Endothelial cell of umbilical vein (primary cell): ENCODE measurements at regions not wholly inside any gene's neighbourhood (a gene's known extent, or its start where the extent isn't known, plus 50 kb on each side); places are given as distances from the start of the nearest gene placed in this dataset.

ENCODE experiments used
- BruUV-seq: library from RNA; stranded (reverse); fragments of 400-500 nt; replicated peaks from 2 replicates; lab custom pipeline; 2021; lab: Mats Ljungman, UMichigan
- CTCF ChIA-PET: fragments of 300-600, 350-600 bp; sonication (Branson Sonifier 250); formaldehyde crosslinking; loops from one replicate; lab custom pipeline; 2021; ENCODE audit warnings: antibody characterized with exemption, inconsistent platforms; lab: Charles Lee
- POLR2A ChIA-PET: fragments of 300-600, 350-600 bp; sonication (Branson Sonifier 250); formaldehyde crosslinking; loops from one replicate; lab custom pipeline; 2021; ENCODE audit warnings: antibody characterized with exemption, inconsistent platforms; lab: Charles Lee
- DNase-seq: peaks from one replicate; pipeline ENCODE4 v3.0.0-alpha.2; 2011; ENCODE audit warnings: low read depth, low spot score
- FAIRE-seq: peaks from 2 replicates; lab custom pipeline; 2011; peaks lifted over from hg19 to GRCh38; lab: Jason Lieb, UNC
- H2AFZ ChIP-seq: 2 replicates; pipeline ENCODE4 v1.6.0; 2012; ENCODE audit warnings: low read depth, low read length, control low read depth, inconsistent platforms
- H3K27ac ChIP-seq: 2 replicates; pipeline ENCODE4 v1.5.1; 2011; ENCODE audit warnings: low read depth, mild to moderate bottlenecking, control low read depth, low read length, moderate library complexity; ENCODE audit not compliant: insufficient read depth
- H3K27me3 ChIP-seq, 2 experiments: 2 replicates each; pipeline versions ENCODE4 v1.6.0 to v1.6.1; 2011; ENCODE audit warnings: low read length in 2 of 2, mixed read lengths in 1 of 2; ENCODE audit not compliant: control insufficient read depth in 2 of 2, insufficient read depth in 2 of 2
- H3K36me3 ChIP-seq, 2 experiments: 2 replicates in 1 of 2; 3 replicates in 1 of 2; pipeline ENCODE4 v1.5.1; 2011; ENCODE audit warnings: low read length in 2 of 2, mild to moderate bottlenecking in 1 of 2, moderate library complexity in 1 of 2; ENCODE audit not compliant: control insufficient read depth in 2 of 2, insufficient read depth in 2 of 2; ENCODE audit errors: extremely low read depth in 1 of 2
- H3K4me1 ChIP-seq: 3 replicates; pipeline ENCODE4 v1.5.1; 2011; ENCODE audit warnings: mild to moderate bottlenecking, low read length; ENCODE audit not compliant: control insufficient read depth, insufficient read depth; ENCODE audit errors: extremely low read depth
- H3K4me2 ChIP-seq: 2 replicates; pipeline ENCODE4 v1.6.1; 2011; ENCODE audit warnings: low read length, control low read depth, mixed read lengths; ENCODE audit not compliant: insufficient read depth
- H3K4me3 ChIP-seq, 3 experiments: fragments of 200-600 bp in 1 of 3; sonication (generic), shearing (Covaris generic) in 1 of 3; replicated peaks in 1 of 3; 2 replicates each; pipeline ENCODE4 v1.5.1; 2011 to 2016; ENCODE audit warnings: control low read depth in 3 of 3, low read length in 3 of 3, mild to moderate bottlenecking in 2 of 3, inconsistent platforms in 1 of 3, low read depth in 1 of 3, moderate library complexity in 1 of 3; ENCODE audit not compliant: insufficient read depth in 1 of 3
- H3K79me2 ChIP-seq: 2 replicates; pipeline ENCODE4 v1.6.0; 2012; ENCODE audit warnings: low read length, inconsistent platforms; ENCODE audit not compliant: control insufficient read depth, insufficient read depth
- H3K9ac ChIP-seq: replicated peaks from 2 replicates; pipeline ENCODE3; 2011; ENCODE audit warnings: low read length, control low read depth; ENCODE audit not compliant: insufficient read depth; ENCODE audit errors: extremely low read depth
- H3K9me1 ChIP-seq: replicated peaks from 3 replicates; pipeline ENCODE4 v1.6.0; 2011; ENCODE audit warnings: mild to moderate bottlenecking, low read length; ENCODE audit not compliant: control insufficient read depth, insufficient read depth; ENCODE audit errors: extremely low read depth
- H3K9me3 ChIP-seq: replicated peaks from 2 replicates; pipeline ENCODE4 v1.5.1; 2012; ENCODE audit warnings: low read length, inconsistent platforms; ENCODE audit not compliant: control insufficient read depth, insufficient read depth
- H4K20me1 ChIP-seq: replicated peaks from 2 replicates; pipeline ENCODE3; 2011; ENCODE audit warnings: mild to moderate bottlenecking, low read length; ENCODE audit not compliant: control insufficient read depth, insufficient read depth; ENCODE audit errors: extremely low read depth
- EZH2 ChIP-seq: IDR thresholded peaks from 2 replicates; pipeline ENCODE4 v1.6.1; 2012; ENCODE audit warnings: borderline replicate concordance, low read depth, mild to moderate bottlenecking, moderate library complexity, low read length, inconsistent platforms; ENCODE audit not compliant: severe bottlenecking
- FOS ChIP-seq: IDR thresholded peaks from 2 replicates; pipeline ENCODE4 v1.6.1; 2011; ENCODE audit warnings: mild to moderate bottlenecking, low read length, moderate library complexity, borderline replicate concordance; ENCODE audit not compliant: insufficient read depth
- GATA2 ChIP-seq: IDR thresholded peaks from 2 replicates; pipeline ENCODE4 v1.7.0; 2011; ENCODE audit warnings: low read depth, mild to moderate bottlenecking, moderate library complexity, mixed read lengths, low read length; ENCODE audit not compliant: insufficient read length, insufficient read depth
- JUN ChIP-seq: IDR thresholded peaks from 2 replicates; pipeline ENCODE4 v1.6.1; 2011; ENCODE audit warnings: borderline replicate concordance, low read depth; ENCODE audit not compliant: insufficient read length, insufficient read depth
- MYC ChIP-seq: IDR thresholded peaks from one replicate; pipeline ENCODE4 v1.6.1; 2011; ENCODE audit warnings: mild to moderate bottlenecking, low read depth, low read length
- POLR2A ChIP-seq: IDR thresholded peaks from 2 replicates; pipeline ENCODE4 v1.6.1; 2012; ENCODE audit warnings: low read depth, mild to moderate bottlenecking, control low read depth, low read length
- POLR2AphosphoS5 ChIP-seq: IDR thresholded peaks from 2 replicates; pipeline ENCODE4 v1.6.1; 2012; ENCODE audit warnings: low read depth, mild to moderate bottlenecking, control low read depth, low read length, moderate library complexity; ENCODE audit not compliant: insufficient read depth
- dilution Hi-C: fragments of 300-500 bp; cut with MboI; formaldehyde crosslinking; loops from one replicate; pipeline ENCODE4 v1.15.0; 2019; ENCODE audit warnings: low sequenced_read_pairs; ENCODE audit not compliant: extremely low pct_ligation_motif_present
- intact Hi-C: fragments of 100-400 bp; cut with micrococcal nuclease; formaldehyde crosslinking; loops from one replicate; pipeline ENCODE4 v1.10.0; 2022
- TF ChIP-seq, protein P1 (sequence below): IDR thresholded peaks from 2 replicates; pipeline ENCODE4 v1.6.1; 2011; ENCODE audit not compliant: insufficient read depth, insufficient read length
- TF ChIP-seq, protein P2 (sequence below), 2 donors: IDR thresholded peaks; 1 replicate in 1 of 2; 2 replicates in 1 of 2; pipeline ENCODE4 v1.5.1; 2011; ENCODE audit warnings: low read length in 2 of 2, mild to moderate bottlenecking in 2 of 2, moderate library complexity in 2 of 2, control low read depth in 1 of 2, inconsistent platforms in 1 of 2, low read depth in 1 of 2; ENCODE audit not compliant: insufficient read depth in 1 of 2; ENCODE audit errors: extremely low read depth in 1 of 2

DNA sequence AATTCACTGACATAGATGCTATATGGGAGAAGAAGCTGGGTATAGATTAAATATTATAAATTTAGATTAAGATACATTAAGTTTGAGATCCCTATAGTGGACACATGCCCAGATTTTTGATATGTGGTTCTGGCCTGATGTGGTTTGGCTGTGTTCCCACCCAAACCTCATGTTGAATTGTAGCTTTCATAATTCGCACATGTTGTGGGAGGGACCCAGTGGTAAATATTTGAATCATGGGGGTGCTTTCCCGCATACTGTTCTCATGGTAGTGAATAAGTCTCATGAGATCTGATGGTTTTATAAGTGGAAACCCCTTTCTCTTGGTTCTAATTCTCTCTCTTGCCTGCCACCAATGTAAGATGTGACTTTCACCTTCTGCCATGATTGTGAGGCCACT, 189.4 kb upstream of the CD96 start:
- Histone ChIP-seq H3K9me1 (no peaks in the 10 kb centered on the region), H3K4me1 (no peaks in the 10 kb centered on the region), H3K9me3 (no peaks in the 10 kb centered on the region), H3K4me2 (no peak overlapping the region), H3K79me2 (no peaks in the 10 kb centered on the region), H3K27me3 (no peaks in the 10 kb centered on the region), H3K9ac (no peak overlapping the region), H3K36me3 (no peaks in the 10 kb centered on the region), H2AFZ (no peak overlapping the region), H3K4me3 (no peak overlapping the region), H3K27ac (no peak overlapping the region), H4K20me1 (no peaks in the 10 kb centered on the region)
- ChIA-PET CTCF (no interaction called here), POLR2A (no interaction called here)
- FAIRE-seq (no peak), DNase-seq (no peak)
- dilution Hi-C loops = no loop called here
- TF ChIP-seq GATA2 (no peak), EZH2 (no peak), MYC (no peak), FOS (no peak)
- TF ChIP-seq, protein P1, sequence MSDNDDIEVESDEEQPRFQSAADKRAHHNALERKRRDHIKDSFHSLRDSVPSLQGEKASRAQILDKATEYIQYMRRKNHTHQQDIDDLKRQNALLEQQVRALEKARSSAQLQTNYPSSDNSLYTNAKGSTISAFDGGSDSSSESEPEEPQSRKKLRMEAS = no peak
- no TSS peak for BruUV-seq
- intact Hi-C loops = no loop called here

DNA sequence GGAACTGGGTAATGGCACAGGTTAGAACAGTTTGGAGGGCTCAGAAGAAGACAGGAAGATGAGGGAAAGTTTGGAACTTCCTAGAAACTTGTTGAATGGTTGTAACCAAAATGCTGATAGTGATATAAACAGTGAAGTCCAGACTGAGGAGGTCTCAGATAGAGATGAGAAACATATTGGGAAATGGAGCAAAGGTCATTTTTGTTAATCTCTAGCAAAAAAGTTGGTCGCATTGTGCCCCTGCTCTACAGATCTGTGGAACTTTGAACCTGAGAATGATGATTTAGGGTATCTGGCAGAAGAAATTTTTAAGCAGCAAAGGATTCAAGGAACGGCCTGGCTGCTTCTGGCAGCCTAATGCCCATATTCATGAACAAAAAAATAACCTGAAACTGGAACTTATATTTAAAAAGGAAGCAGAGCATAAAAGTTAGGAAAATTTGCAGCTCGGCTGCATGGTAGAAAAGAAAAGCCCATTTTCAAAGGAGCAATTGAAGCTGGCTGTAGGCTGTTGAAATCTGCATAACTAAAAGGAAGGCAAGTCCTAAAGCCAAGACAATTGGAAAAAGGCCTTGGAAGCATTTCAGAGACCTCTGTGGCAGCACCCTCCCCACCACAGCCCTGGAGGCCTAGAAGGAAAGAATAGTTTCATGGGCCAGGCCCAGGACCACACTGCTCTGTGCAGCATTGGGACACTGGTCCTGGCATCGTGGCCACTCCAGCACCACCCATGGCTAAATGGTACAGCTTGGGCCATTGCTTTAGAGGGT, 182.6 kb upstream of the CD96 start:
- no peaks in the 10 kb centered on the region for H3K9me1 ChIP-seq
- H2AFZ ChIP-seq = no peak overlapping the region
- DNase-seq = no peak
- H3K9me3 ChIP-seq = no peaks in the 10 kb centered on the region
- FAIRE-seq = no peak
- H3K27me3 ChIP-seq = no peaks in the 10 kb centered on the region
- TF ChIP-seq, protein P2, sequence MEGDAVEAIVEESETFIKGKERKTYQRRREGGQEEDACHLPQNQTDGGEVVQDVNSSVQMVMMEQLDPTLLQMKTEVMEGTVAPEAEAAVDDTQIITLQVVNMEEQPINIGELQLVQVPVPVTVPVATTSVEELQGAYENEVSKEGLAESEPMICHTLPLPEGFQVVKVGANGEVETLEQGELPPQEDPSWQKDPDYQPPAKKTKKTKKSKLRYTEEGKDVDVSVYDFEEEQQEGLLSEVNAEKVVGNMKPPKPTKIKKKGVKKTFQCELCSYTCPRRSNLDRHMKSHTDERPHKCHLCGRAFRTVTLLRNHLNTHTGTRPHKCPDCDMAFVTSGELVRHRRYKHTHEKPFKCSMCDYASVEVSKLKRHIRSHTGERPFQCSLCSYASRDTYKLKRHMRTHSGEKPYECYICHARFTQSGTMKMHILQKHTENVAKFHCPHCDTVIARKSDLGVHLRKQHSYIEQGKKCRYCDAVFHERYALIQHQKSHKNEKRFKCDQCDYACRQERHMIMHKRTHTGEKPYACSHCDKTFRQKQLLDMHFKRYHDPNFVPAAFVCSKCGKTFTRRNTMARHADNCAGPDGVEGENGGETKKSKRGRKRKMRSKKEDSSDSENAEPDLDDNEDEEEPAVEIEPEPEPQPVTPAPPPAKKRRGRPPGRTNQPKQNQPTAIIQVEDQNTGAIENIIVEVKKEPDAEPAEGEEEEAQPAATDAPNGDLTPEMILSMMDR (IDR thresholded peaks at IDR 0.05; ENCODE audit: extremely low read depth in 1 of 2, insufficient read depth in 1 of 2, low read depth in 1 of 2, low read length in 2 of 2) = no peak
- TF ChIP-seq JUN (no peak), MYC (no peak), POLR2AphosphoS5 (no peak), POLR2A (no peak), GATA2 (no peak), EZH2 (no peak), FOS (no peak)
- TF ChIP-seq, protein P1 = no peak
- no peaks in the 10 kb centered on the region for H3K4me1 ChIP-seq
- H3K9ac ChIP-seq = no peak overlapping the region
- BruUV-seq = no TSS peak
- H4K20me1 ChIP-seq = no peaks in the 10 kb centered on the region
- dilution Hi-C loops (no loop called here), intact Hi-C loops (no loop called here)
- H3K27ac ChIP-seq = no peak overlapping the region
- no peak overlapping the region for H3K4me2 ChIP-seq
- ChIA-PET POLR2A (no interaction called here), CTCF (no interaction called here)
- H3K36me3 ChIP-seq = no peaks in the 10 kb centered on the region
- H3K79me2 ChIP-seq = no peaks in the 10 kb centered on the region
- H3K4me3 ChIP-seq = no peak overlapping the region
